ENCODE measurements at regions not wholly inside any gene's neighbourhood (a gene's known extent, or its start where the extent isn't known, plus 50 kb on each side); places are given as distances from the start of the nearest gene placed in this dataset.

DNA sequence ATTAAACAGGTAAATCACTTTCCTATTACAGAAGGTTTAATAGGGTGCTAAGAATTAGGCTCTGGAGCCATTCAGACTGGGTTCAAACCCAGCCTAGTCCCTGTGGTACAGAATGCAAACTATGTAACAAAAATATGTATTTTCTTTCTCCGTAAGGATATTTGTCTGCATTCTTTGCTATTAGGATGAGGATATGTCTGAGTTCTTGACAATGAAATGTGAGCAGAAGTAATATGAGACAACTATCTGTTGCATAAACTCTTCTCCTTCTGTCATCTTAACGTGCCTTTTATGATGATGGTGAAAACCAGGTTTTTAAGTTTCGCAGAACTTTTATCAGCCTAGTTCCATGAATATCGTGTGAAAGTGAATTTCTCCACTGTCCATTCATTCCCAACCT lies 1129.1 kb upstream of the ZEB2 start:
- TF ChIP-seq, protein P1, sequence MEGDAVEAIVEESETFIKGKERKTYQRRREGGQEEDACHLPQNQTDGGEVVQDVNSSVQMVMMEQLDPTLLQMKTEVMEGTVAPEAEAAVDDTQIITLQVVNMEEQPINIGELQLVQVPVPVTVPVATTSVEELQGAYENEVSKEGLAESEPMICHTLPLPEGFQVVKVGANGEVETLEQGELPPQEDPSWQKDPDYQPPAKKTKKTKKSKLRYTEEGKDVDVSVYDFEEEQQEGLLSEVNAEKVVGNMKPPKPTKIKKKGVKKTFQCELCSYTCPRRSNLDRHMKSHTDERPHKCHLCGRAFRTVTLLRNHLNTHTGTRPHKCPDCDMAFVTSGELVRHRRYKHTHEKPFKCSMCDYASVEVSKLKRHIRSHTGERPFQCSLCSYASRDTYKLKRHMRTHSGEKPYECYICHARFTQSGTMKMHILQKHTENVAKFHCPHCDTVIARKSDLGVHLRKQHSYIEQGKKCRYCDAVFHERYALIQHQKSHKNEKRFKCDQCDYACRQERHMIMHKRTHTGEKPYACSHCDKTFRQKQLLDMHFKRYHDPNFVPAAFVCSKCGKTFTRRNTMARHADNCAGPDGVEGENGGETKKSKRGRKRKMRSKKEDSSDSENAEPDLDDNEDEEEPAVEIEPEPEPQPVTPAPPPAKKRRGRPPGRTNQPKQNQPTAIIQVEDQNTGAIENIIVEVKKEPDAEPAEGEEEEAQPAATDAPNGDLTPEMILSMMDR (IDR thresholded peaks at IDR 0.05): no peak
- no peak for TF ChIP-seq POLR2A (IDR thresholded peaks at IDR 0.05)

Measured in testis (tissue), 2 donors.